PC-3 (cell line): ENCODE measurements at regions not wholly inside any gene's neighbourhood (a gene's known extent, or its start where the extent isn't known, plus 50 kb on each side); places are given as distances from the start of the nearest gene placed in this dataset.

Experiments
- CTCF ChIP-seq: fragments of 300-600 bp; sonication (generic); conservative IDR thresholded peaks from 2 replicates; pipeline ENCODE4 v1.5.1; 2017; ENCODE audit warnings: antibody characterized with exemption, low read depth, mild to moderate bottlenecking, low read length
- EZH2 ChIP-seq: fragments of 300-600 bp; sonication (generic); IDR thresholded peaks from one replicate; pipeline ENCODE4 v1.6.1; 2017; ENCODE audit warnings: antibody characterized with exemption, mild to moderate bottlenecking, low read length; ENCODE audit not compliant: unreplicated experiment
- EZH2phosphoT487 ChIP-seq: fragments of 300-600 bp; sonication (generic); IDR thresholded peaks from 2 replicates; pipeline ENCODE4 v1.6.1; 2018; ENCODE audit warnings: mild to moderate bottlenecking, antibody characterized with exemption, low read length, borderline replicate concordance

- TF ChIP-seq CTCF = no peak
- no peak for TF ChIP-seq EZH2
- no peak for TF ChIP-seq EZH2phosphoT487
Measured at GRCh38 chr12:44960423-44960822, 84.3 kb upstream of the NELL2 start.
